Keratinocyte (primary cell): ENCODE measurements at regions not wholly inside any gene's neighbourhood (a gene's known extent, or its start where the extent isn't known, plus 50 kb on each side); places are given as distances from the start of the nearest gene placed in this dataset.

Source experiments
- CTCF ChIP-seq, 3 experiments: IDR thresholded peaks in 1 of 3; conservative IDR thresholded peaks in 1 of 3; optimal IDR thresholded peaks in 1 of 3; 2 replicates in 2 of 3; 3 replicates in 1 of 3; pipeline versions ENCODE3 to v1.5.1; 2011; ENCODE audit warnings: low read length in 3 of 3, mild to moderate bottlenecking in 3 of 3, moderate library complexity in 2 of 3, control low read depth in 1 of 3, inconsistent platforms in 1 of 3; ENCODE audit not compliant: insufficient read depth in 2 of 3; ENCODE audit errors: extremely low read depth in 1 of 3
- EZH2 ChIP-seq: IDR thresholded peaks from one replicate; pipeline ENCODE4 v1.6.1; 2012; ENCODE audit warnings: inconsistent platforms, mild to moderate bottlenecking, low read length, moderate library complexity

- TF ChIP-seq EZH2: no peak
- TF ChIP-seq CTCF (optimal IDR thresholded peaks at IDR 0.05 in 1 of 3, IDR thresholded peaks at IDR 0.05 in 1 of 3, conservative IDR thresholded peaks at IDR 0.05 in 1 of 3; ENCODE audit: extremely low read depth in 1 of 3, insufficient read depth in 2 of 3, low read length in 3 of 3): no peak
Measured at GRCh38 chr12:77577791-77578190, 252.9 kb upstream of the NAV3 start.
